NCI-H748 (cell line): ENCODE measurements at regions not wholly inside any gene's neighbourhood (a gene's known extent, or its start where the extent isn't known, plus 50 kb on each side); places are given as distances from the start of the nearest gene placed in this dataset.
A peak's percentile ranks its signal among the peaks of the same experiment; 100 is the strongest.

Experiments
- DNase-seq: peaks from one replicate; lab custom pipeline; 2025; ENCODE audit not compliant: unreplicated experiment; lab: John Stamatoyannopoulos, UW

DNA sequence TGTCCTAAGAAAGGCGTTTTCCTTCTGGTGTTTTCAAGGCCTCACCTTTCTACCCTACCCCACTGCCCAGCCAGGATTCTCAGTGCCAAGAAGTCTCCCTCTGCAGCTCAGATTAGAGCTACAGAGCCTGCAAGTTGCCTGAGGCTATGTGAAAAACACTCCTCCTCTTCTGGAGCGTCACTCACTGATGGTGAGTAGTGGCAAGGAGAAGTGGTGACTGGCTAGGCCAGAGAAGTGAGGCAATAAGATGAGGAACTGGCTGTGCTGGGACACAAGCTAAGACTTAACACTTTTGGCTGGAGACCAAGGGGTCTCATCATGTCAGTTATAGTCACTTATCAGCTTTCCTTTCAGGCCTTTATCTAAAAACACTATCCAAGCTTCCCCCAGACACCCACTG lies 86.7 kb upstream of the PRKAR2B start:
- no peak for DNase-seq

DNA sequence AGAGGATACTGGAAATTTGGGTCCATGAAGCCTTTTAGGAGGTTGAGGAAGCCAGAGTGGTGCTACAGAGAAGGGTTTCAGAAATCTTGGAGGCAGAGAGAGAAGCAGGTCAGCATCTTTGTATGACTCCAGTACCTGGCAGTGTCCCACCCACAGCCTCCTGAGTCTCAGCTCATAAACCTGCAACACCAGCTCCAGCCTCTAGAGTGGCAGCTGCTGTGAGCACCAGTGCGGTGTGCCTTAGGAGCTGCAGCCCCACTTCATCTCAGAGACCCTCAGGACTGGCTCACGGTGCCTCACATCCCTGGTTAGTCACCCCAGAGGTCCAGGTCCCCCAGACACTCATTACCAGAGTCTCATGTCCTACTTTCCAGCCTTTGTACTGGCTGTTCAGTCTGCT lies 84.8 kb upstream of the PRKAR2B start:
- DNase-seq, result peak; percentile 30

DNA sequence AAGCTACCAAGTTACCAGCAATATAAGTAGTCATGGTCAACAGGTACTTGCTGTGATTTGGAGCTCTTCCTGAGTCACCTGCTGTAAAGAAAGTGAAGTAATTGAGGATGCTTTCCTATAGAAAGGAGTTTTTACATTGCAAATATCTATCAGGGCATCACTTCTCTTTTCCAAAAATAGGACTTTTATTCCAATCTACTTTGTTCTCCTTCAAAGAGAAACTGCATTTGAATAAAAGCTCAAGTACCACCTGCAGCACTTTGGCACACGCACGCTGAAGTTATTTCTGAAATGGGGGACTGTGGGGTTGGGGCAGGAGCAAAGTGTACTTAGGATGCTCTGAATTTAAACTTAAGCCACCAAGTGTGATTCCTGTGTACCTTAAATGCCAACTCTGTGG lies 81.8 kb upstream of the PRKAR2B start:
- DNase-seq, result no peak

DNA sequence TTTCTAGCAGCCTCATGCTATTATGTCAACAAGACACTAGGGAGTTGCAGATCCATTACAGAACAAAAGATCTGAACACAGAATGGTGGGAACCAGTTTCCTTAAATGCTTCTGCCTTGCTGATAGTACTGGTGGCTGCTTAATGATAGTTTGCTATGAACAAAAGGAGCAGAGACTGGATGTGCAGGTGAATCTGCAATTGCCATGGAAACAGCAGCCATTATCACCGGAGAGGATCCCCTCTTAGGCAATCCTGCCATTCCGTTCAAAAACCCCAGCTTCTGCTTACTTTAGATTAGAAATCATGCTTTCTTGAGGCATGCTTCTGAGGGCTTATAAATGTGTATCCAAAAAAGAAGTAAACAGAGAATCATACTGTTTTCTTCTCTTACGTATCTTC lies 80.0 kb upstream of the PRKAR2B start:
- DNase-seq, result peak; percentile 96

DNA sequence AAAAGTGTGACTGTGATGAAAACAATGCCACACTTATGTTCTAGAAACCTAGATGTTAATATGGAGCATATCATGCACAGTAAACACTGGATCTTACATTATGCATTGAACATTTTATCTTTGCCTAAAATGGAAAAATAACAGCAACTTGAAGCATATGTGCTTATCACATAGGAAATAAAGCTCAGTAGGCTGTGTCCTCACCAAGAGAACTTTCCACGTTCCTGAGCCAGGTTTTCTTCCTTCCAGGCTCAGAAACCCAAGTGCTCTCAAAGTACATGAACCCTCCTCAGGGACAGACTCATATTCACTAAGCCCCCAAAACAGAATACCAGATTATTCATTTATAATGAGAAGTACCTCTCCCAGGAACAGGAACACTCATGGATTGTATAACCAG lies 79.4 kb upstream of the PRKAR2B start:
- no peak for DNase-seq

DNA sequence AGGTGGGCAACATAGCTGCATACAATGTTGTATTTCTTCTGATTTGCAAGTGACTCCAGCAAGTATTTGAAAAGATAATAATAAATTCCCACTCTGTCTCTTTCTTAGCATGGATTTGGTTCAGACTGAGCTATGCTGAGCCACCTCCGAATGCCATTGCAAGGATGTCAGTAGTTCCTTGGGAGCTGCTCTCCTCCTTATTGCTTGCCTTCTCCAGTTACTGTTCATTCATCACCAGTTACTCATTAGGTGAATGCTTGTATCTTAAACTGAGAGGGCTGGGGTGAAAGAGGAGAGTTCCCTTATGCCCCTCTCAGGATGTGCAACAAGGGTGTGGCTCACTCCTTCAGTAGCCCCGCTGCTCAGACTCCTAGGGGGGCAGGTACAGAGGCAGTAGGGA lies 78.4 kb upstream of the PRKAR2B start:
- no peak for DNase-seq

DNA sequence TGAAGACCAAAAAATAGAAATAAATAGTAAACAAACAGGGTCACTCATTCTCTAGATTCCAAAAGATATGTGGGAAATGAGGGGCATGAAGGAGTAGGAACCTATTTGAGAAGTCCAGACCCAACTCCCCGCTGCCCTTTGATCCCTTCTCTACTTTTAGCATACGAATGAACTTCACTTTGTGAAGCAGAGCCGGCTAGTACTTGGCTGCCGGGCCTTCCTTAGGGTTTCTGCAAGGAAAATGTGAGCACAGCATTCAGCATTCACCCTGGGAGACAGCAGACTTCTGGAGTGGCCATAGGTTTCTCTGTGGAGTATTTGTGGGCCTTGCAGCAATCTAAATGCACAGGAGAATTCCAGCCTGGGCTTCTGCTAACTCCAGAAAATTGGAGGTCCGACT lies 76.3 kb upstream of the PRKAR2B start:
- no peak for DNase-seq

DNA sequence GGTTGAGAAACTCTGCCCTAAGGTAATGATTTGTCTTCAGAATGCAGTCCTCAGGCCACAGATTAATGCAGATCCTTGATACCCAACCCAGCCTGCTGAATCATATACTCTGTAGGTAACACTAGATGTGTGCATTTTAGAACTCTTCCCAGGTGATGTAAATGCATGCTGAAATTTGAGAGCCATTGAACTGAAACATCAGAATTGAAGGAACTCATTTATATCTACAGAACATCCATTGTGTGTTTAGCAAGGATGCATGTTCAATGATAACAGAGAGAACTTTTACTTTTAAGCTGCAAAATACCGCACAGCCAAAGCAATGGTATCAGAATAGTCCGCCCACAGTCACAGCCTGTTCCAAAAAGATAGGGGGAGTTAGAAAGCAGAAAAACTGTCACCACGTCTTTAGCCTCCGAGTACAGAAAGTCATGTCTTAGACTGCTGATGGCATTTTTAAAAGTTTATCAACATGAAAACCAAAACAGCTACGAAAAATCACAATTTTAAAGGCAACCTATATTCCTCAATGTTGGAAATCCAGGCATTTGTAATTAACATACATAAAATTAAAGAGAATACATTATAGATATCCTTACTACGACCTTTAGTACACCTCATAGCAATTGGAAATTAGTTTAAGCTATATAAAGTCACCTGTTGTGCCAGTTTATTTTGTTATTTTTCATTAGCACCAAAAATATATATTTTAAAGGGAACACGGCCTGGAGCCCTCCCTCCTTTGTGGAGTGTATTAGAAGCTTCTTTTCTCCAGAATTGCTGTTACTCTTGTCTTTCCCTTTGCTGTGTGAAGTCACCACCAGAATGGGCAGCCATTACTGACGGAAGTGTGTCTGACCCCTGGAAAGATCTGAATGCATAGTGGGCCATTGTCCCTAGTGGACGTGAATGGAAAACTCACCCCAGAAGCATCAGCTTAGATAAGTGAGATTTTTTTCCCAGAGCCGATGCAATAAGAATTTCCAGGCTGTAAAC lies 65.8 kb upstream of the PRKAR2B start:
- no peak for DNase-seq

DNA sequence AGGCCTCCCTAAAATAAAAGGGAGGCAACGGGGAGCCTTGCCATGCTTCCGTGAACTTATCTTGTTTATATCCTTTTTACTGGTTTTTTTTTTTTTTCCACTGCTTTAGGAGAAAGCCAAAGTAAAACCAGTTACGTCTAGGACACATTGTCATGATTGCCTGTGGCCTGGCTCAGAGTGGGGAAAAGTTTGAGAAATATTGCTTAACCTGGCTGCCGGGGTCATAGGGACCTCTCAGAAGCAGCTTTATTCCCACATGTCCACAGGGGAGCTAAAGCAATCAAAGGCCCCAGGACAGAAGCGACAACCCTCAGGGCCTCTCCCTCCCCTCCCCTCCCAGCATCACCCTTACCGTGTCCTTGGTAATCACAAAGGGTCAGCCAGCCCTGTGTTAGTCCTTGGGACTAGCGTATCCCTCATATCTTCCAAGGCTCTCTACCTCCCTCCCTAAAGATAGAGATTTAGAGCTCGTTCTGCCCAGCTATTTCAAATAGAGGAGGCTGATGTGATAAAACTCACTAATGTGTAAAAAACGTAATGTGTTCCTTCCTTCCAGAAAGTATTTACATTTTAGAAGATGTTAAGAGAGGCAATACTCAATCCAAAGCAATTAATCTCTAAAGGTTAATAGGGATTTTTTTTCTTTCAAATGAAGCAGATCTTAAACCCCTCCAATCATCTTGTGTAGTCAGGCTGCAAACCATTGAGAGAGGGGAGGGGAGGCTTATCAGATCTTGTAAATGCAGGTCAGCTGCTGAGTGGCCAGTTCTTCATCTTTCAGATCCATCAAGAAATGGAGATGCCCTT lies 64.8 kb upstream of the PRKAR2B start:
- no peak for DNase-seq

DNA sequence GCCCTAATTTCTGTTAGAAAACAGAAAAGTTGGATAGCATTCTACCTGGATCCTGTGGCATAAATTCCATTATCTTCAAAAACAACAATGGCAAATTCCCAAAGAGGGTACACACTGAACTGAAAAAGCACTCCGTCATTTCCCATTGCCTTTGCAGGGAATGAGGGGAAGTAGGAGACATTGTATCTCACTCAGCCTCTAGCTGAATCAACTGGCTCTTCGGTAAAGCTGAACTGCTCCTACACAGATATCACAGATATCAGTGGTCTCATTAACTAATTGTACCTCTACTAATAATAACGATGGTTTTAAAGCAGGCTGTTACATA lies 64.2 kb upstream of the PRKAR2B start:
- DNase-seq, result no peak

DNA sequence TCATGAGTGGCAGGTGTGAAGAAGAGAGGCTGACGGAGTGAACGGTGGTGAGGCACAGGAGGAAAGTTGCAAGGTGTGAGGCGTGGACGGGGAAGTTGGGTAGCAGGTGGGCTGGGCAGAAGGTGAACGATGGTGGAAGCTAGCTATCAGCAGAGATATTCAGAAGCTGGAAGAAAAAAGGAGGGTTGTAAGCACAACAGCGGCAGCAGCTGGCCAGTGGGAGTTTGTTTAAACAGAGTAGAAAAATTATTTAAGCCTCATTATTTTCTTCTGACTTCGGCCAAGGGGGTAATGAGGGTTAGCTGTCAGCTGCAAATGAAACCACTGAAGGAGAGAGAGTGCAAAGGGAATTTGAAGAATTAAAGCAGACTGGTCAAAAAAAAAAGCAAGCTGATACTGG lies 62.1 kb upstream of the PRKAR2B start:
- DNase-seq, result peak; percentile 90

DNA sequence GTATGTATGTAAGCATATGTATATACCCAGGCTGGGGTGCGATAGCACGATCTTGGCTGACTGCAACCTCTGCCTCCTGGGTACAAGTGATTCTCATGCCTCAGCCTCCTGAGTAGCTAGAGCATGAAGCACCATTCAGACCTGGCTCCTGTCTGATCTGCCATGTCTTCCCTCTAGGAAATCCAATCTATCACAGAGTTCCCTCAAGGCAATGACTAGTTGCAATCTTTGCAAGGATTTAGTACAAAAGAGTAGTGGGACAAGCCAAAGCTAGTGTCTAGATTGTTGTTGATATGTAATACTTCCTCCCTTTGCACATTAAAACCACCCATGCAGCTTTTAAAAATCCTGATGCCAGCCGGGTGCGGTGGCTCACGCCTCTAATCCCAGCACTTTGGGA lies 60.5 kb upstream of the PRKAR2B start:
- DNase-seq, result no peak

DNA sequence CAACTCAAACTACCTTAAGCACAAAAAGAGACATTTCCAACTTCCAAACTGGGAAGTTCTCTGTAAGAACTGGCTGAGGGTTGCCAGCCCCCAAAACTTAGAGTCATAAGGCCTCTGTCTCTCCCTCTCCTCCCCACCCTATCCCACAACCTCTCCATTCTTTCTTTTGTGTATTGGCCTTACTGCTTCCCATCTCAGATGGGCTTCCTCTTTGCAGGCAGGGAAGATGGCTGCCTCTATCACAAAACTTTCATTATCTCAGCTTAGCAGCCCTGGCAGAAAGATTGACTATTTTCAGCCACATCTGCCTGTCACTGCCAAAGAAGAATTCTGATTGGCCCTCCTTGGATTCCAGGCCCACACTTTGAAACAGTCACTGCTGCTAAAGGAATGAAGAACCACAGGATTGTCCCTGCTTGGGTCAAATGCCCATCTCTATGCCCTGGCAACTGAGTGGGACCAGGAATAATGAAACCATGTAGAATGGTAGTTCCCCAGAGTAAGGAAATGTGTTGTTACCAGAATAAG lies 58.0 kb upstream of the PRKAR2B start:
- DNase-seq, result no peak

DNA sequence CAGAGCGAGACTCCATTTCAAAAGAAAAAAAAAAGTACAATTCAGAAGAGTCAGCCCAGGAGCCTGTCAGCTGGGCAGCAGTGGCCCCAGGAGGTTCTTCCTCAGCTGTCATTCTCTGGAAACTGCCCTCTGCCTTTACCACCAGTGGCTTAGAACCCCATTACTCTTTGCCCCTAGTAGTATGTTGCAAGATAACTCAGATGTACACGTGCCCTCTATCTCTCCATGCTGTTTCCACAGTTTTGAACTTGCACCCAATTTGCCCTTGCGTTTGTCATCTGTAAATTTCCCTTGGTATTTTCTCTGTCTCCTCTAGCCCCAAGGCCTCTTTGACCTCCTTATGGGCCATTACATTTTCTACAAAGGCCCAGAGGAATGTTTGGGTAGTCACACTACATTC lies 56.7 kb upstream of the PRKAR2B start:
- no peak for DNase-seq

DNA sequence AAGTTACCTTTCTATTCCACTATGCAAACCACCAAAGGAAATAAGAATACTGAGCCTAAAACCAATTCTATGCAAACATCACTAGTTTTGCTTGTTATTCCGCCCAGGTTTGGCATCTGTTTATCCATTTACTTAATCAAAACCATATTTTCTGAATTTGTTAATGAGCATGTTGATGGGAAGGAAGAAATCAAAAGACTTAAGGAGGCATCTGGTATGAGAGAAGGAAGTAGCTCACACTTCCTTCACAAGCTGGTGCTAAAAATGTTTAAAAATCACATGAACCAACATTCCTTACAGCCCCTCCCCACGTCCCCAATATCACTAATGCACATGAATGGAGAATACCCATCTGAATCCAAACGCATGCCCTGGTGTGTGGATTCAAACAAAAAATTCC lies 52.0 kb upstream of the PRKAR2B start:
- DNase-seq, result no peak
